ENCODE measurements at regions not wholly inside any gene's neighbourhood (a gene's known extent, or its start where the extent isn't known, plus 50 kb on each side); places are given as distances from the start of the nearest gene placed in this dataset.
"Not testable (repeated sequence)": the region's sequence is repeated elsewhere in the genome, so short reads cannot be mapped to it uniquely, and the experiment has no call there.

GRCh38 chr1:221865808-221866207, 123.9 kb upstream of the DUSP10 start:
- no peak for DNase-seq

- no peak for DNase-seq
These were observed 121.7 kb upstream of the DUSP10 start for GRCh38 chr1:221863635-221864034.

GRCh38 chr1:221862971-221863370, 121.1 kb upstream of the DUSP10 start:
- no peak for DNase-seq

GRCh38 chr1:221858818-221859611, 117.1 kb upstream of the DUSP10 start:
- no peak for DNase-seq

- not testable (repeated sequence) for DNase-seq
These were observed 115.2 kb upstream of the DUSP10 start for GRCh38 chr1:221857094-221857444.

GRCh38 chr1:221856228-221857093, 114.6 kb upstream of the DUSP10 start:
- DNase-seq = no peak

GRCh38 chr1:221855156-221855555, 113.3 kb upstream of the DUSP10 start:
- no peak for DNase-seq

GRCh38 chr1:221851336-221851735, 109.4 kb upstream of the DUSP10 start:
- DNase-seq = no peak

- no peak for DNase-seq
These were observed 108.7 kb upstream of the DUSP10 start for GRCh38 chr1:221850470-221851187.

GRCh38 chr1:221849897-221850296, 108.0 kb upstream of the DUSP10 start:
- DNase-seq = no peak

GRCh38 chr1:221849110-221849509, 107.2 kb upstream of the DUSP10 start:
- no peak for DNase-seq

GRCh38 chr1:221847676-221848075, 105.8 kb upstream of the DUSP10 start:
- DNase-seq = no peak

GRCh38 chr1:221845650-221846371, 103.9 kb upstream of the DUSP10 start:
- DNase-seq = no peak

- DNase-seq = no peak
These were observed 100.1 kb upstream of the DUSP10 start for GRCh38 chr1:221841983-221842335.

GRCh38 chr1:221841251-221841982, 99.5 kb upstream of the DUSP10 start:
- DNase-seq = no peak

- DNase-seq = no peak
These were observed 98.8 kb upstream of the DUSP10 start for GRCh38 chr1:221840511-221841243.

- peak; percentile 39 for DNase-seq
These were observed 98.0 kb upstream of the DUSP10 start for GRCh38 chr1:221839782-221840395.

- no peak for DNase-seq
These were observed 97.4 kb upstream of the DUSP10 start for GRCh38 chr1:221839321-221839720.

GRCh38 chr1:221837896-221838295, 96.0 kb upstream of the DUSP10 start:
- no peak for DNase-seq

GRCh38 chr1:221834698-221835513, 93.0 kb upstream of the DUSP10 start:
- DNase-seq = no peak

Data from activated CD4-positive, alpha-beta T cell treated with anti-CD3 and anti-CD28 coated beads for 1 hour (primary cell).